KG1 (cell line): ENCODE measurements at regions not wholly inside any gene's neighbourhood (a gene's known extent, or its start where the extent isn't known, plus 50 kb on each side); places are given as distances from the start of the nearest gene placed in this dataset.
"Not testable (repeated sequence)": the region's sequence is repeated elsewhere in the genome, so short reads cannot be mapped to it uniquely, and the experiment has no call there.

ENCODE experiments used
- DNase-seq: peaks from one replicate; lab custom pipeline; 2025; lab: John Stamatoyannopoulos, UW

GRCh38 chr7:155229548-155230168 is 68.0 kb upstream of the INSIG1 start:
- DNase-seq, result no peak

DNA sequence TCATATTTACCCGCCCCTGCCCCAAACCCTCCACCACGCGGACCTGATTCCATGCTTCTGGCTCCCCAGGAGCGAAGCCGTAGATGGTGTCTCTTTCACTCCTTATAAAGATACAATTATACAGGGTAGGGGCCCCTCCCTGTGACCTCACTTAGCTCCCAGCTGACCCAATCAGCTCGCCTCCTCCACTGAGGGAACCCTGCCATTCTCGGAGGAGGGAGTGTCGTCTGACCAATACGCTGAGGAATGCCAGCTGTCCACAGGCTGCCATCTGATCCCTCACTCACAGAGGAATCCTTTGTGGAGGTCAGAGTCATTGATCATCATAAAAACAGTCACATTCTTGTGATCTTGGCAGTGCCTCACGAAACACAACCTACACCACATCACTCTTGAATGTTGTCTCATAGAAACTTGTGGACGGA is 67.5 kb upstream of the INSIG1 start:
- no peak for DNase-seq

DNA sequence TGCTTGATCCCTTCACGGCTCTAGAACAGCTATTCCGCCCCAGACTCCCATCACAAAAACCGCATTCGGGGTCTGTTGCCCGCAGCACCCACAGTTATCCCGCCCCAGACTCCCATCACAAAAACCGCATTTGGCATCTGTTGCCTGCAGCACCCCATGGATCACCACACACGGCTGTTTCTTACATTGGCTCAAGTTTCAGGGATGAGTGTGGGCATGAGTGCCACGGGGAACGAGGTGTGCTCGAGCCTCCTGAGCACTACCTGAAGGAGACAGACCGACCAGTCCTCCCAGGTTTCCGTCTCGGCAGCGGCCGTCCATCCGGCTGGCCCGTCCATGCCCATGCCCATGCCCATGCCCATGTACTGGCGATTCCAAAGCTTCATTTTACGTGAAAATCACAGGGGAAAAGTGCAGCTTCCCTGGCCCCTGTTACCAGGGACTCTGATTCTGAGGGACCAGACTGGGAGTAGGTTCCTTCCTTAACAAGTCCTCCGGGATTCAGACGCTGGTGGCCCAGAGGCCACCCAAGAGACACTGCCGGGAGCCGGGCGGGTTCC is 66.4 kb upstream of the INSIG1 start:
- DNase-seq, result no peak

DNA sequence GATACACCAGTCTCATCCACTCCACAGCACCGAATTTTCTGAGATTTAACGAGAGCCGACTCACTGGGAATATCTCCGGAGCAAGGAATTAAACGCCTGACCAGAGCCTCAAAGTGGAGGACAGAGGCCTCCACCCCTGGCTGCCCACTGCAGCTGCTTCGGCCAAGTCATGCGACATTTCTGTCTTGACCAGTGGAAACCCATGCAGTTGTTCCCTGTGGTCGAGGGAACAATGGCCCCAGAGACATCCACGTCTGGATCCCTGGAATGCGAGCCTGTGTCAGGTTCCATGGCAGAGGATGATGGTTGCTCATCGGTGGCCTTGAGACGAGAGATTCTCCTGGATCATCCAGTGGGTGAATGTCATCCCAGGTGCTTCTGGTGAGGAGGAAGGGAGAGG is 65.7 kb upstream of the INSIG1 start:
- no peak for DNase-seq

GRCh38 chr7:155232911-155233310 is 64.8 kb upstream of the INSIG1 start:
- no peak for DNase-seq

DNA sequence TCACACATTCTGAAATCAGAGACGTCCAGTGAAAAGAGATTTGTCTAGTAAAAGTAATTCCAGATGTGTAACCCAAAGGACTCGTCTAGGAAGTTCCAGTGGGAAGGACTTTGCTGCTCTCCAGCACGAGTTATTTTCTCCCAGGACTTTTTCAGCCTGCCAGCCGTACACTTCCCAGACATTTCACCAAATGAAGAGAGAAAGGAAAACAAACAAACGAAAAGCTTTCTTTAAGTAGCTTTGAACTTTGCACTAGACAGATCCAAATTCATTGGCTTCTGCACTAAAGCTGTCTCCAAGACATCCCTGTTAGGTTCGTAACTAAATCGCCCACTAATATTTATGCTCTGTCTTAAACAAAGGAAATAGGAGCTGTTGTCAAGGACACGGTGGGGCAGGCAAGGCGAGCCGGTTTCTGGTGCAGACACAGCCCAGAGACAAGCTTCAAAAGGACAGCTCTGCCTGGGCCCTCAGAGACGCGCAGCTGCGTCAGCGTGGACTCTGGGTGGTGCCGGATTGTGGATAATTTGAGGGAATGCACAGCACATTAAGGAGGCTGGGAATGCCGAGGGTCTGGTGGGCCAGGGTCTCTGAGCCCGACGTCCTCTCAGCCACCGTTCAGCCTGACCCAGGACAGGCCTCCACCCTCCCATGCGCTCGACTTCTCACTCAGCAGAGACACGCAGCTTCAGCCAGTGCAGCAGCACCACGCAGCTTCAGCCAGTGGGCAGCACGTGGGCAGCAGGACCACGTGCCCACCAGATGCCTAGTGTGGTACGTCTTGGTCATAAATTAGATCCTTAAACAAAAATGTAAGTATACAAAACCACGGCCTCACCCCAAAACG is 64.1 kb upstream of the INSIG1 start:
- no peak for DNase-seq

DNA sequence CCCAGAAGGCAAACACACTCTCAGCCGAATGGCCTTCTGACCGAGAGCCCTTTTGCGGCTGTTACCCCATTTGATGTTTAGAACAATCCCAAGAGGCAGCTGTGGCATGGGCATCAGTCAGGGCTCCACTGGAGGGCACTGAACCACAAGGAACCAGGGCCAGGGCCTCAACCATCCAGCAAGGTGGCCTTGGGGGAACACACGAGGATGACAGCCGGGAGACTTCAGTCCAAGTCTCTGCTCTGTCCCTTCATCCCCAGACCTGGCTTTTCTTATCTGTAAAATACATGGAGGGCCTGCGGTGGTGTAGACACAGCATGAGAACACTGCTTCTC is 63.6 kb upstream of the INSIG1 start:
- DNase-seq, result no peak

- no peak for DNase-seq
Measured at GRCh38 chr7:155234950-155235789, 62.5 kb upstream of the INSIG1 start.

DNA sequence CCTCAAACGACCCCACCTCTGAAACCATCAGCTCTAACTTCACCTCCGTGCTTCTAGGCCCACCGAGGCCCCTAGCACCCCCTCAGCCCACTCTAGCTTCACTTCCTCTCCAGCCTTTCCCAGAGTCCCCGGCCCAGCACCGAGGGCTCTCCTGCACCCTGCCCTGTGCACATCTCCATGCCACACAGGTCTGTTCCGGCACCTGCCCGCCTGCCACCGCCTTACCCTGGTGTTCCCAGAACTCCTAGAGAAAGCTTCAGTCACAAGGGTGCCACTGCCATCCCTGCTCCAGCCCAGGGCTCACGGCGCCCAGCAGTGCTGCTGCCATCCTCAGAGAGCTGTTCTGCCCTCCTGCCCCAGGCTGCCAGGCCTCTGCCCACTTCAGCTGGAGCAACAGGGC is 61.3 kb upstream of the INSIG1 start:
- DNase-seq, result no peak

GRCh38 chr7:155237297-155237696 is 60.4 kb upstream of the INSIG1 start:
- no peak for DNase-seq

DNA sequence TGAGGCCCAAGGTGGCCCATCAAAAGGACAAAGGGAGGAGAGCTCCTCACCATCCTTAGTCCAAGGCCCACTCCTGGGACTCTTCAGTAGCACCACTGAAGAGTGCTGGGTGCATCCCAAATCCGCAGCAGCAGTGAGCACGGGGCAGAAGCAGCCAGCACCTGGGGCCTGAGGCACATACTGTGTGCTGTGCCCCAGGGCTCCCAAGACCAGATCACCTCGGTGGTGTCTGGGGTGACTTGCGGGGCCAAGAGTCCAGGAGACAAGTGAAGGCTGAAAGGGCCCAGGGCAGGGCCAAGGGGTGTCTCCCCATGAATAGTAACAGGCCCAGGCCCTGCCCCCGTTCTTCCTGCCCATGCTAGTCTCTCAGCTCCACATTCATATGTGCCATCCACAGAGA is 59.9 kb upstream of the INSIG1 start:
- no peak for DNase-seq

GRCh38 chr7:155239431-155240087 is 58.1 kb upstream of the INSIG1 start:
- not testable (repeated sequence) for DNase-seq

- no peak for DNase-seq
Measured at GRCh38 chr7:155244675-155245074, 53.0 kb upstream of the INSIG1 start.

GRCh38 chr7:155247479-155248365 is 50.0 kb upstream of the INSIG1 start:
- no peak for DNase-seq
